GM12878 (cell line): ENCODE measurements at regions not wholly inside any gene's neighbourhood (a gene's known extent, or its start where the extent isn't known, plus 50 kb on each side); places are given as distances from the start of the nearest gene placed in this dataset.

Experiments
- ATAC-seq: fragments of 200-7000 bp; cut with Tn5 transposase; 3 replicates; pipeline ENCODE4 v1.9.1; 2020; ENCODE audit warnings: mild to moderate bottlenecking, moderate library complexity
- BruUV-seq: library from RNA; stranded (reverse); fragments of 400-500 nt; replicated peaks from 2 replicates; lab custom pipeline; 2021; lab: Mats Ljungman, UMichigan
- CTCF ChIA-PET: fragments of 300-600 bp; sonication (Branson Sonifier 250); formaldehyde crosslinking; extraction: SDS; loops from one replicate; lab custom pipeline; 2021; ENCODE audit warnings: inconsistent platforms; lab: Yijun Ruan, JAX
- POLR2A ChIA-PET: fragments of 350-600 bp; formaldehyde crosslinking; extraction: SDS; loops from one replicate; lab custom pipeline; 2021; ENCODE audit warnings: inconsistent platforms; lab: Charles Lee
- RAD21 ChIA-PET: fragments of 300-600 bp; sonication (Branson Sonifier 250); formaldehyde crosslinking; loops from one replicate; lab custom pipeline; 2023; ENCODE audit warnings: antibody characterized with exemption; ENCODE audit not compliant: unreplicated experiment; lab: Charles Lee
- SMC1A ChIA-PET: fragments of 300-600 bp; sonication (Branson Sonifier 250); formaldehyde crosslinking; loops from one replicate; lab custom pipeline; 2023; ENCODE audit not compliant: unreplicated experiment, uncharacterized antibody; lab: Charles Lee
- DNase-seq: peaks from one replicate; pipeline ENCODE4 v3.0.0-alpha.2; 2011; ENCODE audit warnings: low read depth, low spot score
- FAIRE-seq: peaks from 3 replicates; lab custom pipeline; 2011; peaks lifted over from hg19 to GRCh38; lab: Jason Lieb, UNC
- H2AFZ ChIP-seq: 2 replicates; pipeline ENCODE4 v1.6.0; 2011; ENCODE audit warnings: low read depth, low read length, control low read depth; ENCODE audit not compliant: control insufficient read depth
- H3K27ac ChIP-seq: 2 replicates; pipeline ENCODE4 v1.5.1; 2011; ENCODE audit warnings: control low read depth; ENCODE audit not compliant: control insufficient read depth, insufficient read depth
- H3K27me3 ChIP-seq, 2 experiments: replicated peaks in 1 of 2; 2 replicates each; pipeline versions ENCODE4 v1.6.0 to v1.6.1; 2011; ENCODE audit warnings: low read length in 1 of 2; ENCODE audit not compliant: control insufficient read depth in 2 of 2, insufficient read depth in 2 of 2
- H3K36me3 ChIP-seq, 2 experiments: 2 replicates each; pipeline ENCODE4 v1.5.1; 2011; ENCODE audit warnings: low read length in 1 of 2; ENCODE audit not compliant: control insufficient read depth in 2 of 2, insufficient read depth in 2 of 2
- H3K4me1 ChIP-seq: 2 replicates; pipeline ENCODE4 v1.6.1; 2011; ENCODE audit warnings: mild to moderate bottlenecking, low read length, moderate library complexity, mixed read lengths; ENCODE audit not compliant: control insufficient read depth, insufficient read depth
- H3K4me2 ChIP-seq: 2 replicates; pipeline ENCODE4 v1.6.0; 2011; ENCODE audit warnings: control low read depth; ENCODE audit not compliant: control insufficient read depth, insufficient read depth
- H3K4me3 ChIP-seq: fragments of 200-600 bp; sonication (generic); 2 replicates; pipeline ENCODE4 v1.5.1; 2016
- H3K79me2 ChIP-seq: 2 replicates; pipeline ENCODE4 v1.6.0; 2011; ENCODE audit warnings: low read length; ENCODE audit not compliant: control insufficient read depth, insufficient read depth
- H3K9ac ChIP-seq: 2 replicates; pipeline ENCODE4 v1.8.0; 2011; ENCODE audit warnings: low read length, control low read depth, mixed read lengths; ENCODE audit not compliant: control insufficient read depth, insufficient read depth
- H3K9me3 ChIP-seq: replicated peaks from 3 replicates; pipeline ENCODE4 v1.5.1; 2011; ENCODE audit warnings: mild to moderate bottlenecking, low read length; ENCODE audit not compliant: control insufficient read depth, insufficient read depth
- H4K20me1 ChIP-seq: 2 replicates; pipeline ENCODE4 v1.6.0; 2011; ENCODE audit not compliant: control insufficient read depth, insufficient read depth
- BHLHE40 ChIP-seq, 2 experiments: fragments of 450-650 bp in 1 of 2; IDR thresholded peaks; 2 replicates each; pipeline ENCODE4 v1.6.1; 2011 to 2017; ENCODE audit warnings: low read depth in 2 of 2, borderline replicate concordance in 1 of 2, improper control_type of control experiment in 1 of 2, low read length in 1 of 2, mild to moderate bottlenecking in 1 of 2
- CBFB ChIP-seq: IDR thresholded peaks from 2 replicates; pipeline ENCODE4 v1.6.1; 2016; ENCODE audit warnings: antibody characterized with exemption, low read depth
- CREB1 ChIP-seq: IDR thresholded peaks from 2 replicates; pipeline ENCODE4 v1.6.1; 2012; ENCODE audit warnings: low read depth, mild to moderate bottlenecking, inconsistent platforms
- CREM ChIP-seq: IDR thresholded peaks from 2 replicates; pipeline ENCODE4 v1.6.1; 2014; ENCODE audit warnings: antibody characterized with exemption, low read depth
- DPF2 ChIP-seq: fragments of 450-650 bp; IDR thresholded peaks from 2 replicates; pipeline ENCODE4 v1.6.1; 2017; ENCODE audit warnings: mild to moderate bottlenecking
- ELK1 ChIP-seq: IDR thresholded peaks from 2 replicates; pipeline ENCODE4 v1.6.1; 2012; ENCODE audit warnings: low read depth, low read length, improper control_type of control experiment
- ETV6 ChIP-seq, 2 experiments: fragments of 450-650 bp in 1 of 2; IDR thresholded peaks in 1 of 2; conservative IDR thresholded peaks in 1 of 2; 2 replicates each; pipeline ENCODE4 v1.6.1; 2014; ENCODE audit warnings: antibody characterized with exemption in 1 of 2, borderline replicate concordance in 1 of 2, low read depth in 1 of 2, mild to moderate bottlenecking in 1 of 2, moderate library complexity in 1 of 2
- HDGF ChIP-seq: fragments of 450-650 bp; IDR thresholded peaks from 2 replicates; pipeline ENCODE4 v1.6.1; 2016; ENCODE audit warnings: antibody characterized with exemption
- MLLT1 ChIP-seq: fragments of 450-650 bp; IDR thresholded peaks from 2 replicates; pipeline ENCODE4 v1.6.1; 2016; ENCODE audit warnings: mild to moderate bottlenecking
- NBN ChIP-seq: fragments of 450-650 bp; IDR thresholded peaks from 2 replicates; pipeline ENCODE4 v1.6.1; 2016
- NFIC ChIP-seq: IDR thresholded peaks from 2 replicates; pipeline ENCODE4 v1.6.1; 2012; ENCODE audit warnings: low read depth, mild to moderate bottlenecking, inconsistent platforms, low read length, moderate library complexity
- NR2C1 ChIP-seq: fragments of 450-650 bp; IDR thresholded peaks from 2 replicates; pipeline ENCODE4 v1.6.1; 2017; ENCODE audit warnings: antibody characterized with exemption, mild to moderate bottlenecking, moderate library complexity
- SMAD1 ChIP-seq: fragments of 450-650 bp; IDR thresholded peaks from 2 replicates; pipeline ENCODE4 v1.6.1; 2018; ENCODE audit warnings: mild to moderate bottlenecking, low read depth; ENCODE audit not compliant: partially characterized antibody
- STAT1 ChIP-seq: fragments of 450-650 bp; conservative IDR thresholded peaks from 2 replicates; pipeline ENCODE4 v1.6.1; 2014; ENCODE audit warnings: antibody characterized with exemption, mild to moderate bottlenecking
- SUPT20H ChIP-seq: IDR thresholded peaks from 2 replicates; pipeline ENCODE4 v1.6.1; 2011; ENCODE audit warnings: low read depth, mild to moderate bottlenecking, low read length, moderate library complexity, borderline replicate concordance; ENCODE audit not compliant: control insufficient read depth
- SUZ12 ChIP-seq: fragments of 200-600 bp; sonication (generic); IDR thresholded peaks from one replicate; pipeline ENCODE4 v1.6.1; 2018; ENCODE audit warnings: antibody characterized with exemption, mild to moderate bottlenecking; ENCODE audit not compliant: unreplicated experiment
- TAF1 ChIP-seq: IDR thresholded peaks from 2 replicates; pipeline ENCODE4 v1.6.1; 2011; ENCODE audit warnings: mild to moderate bottlenecking, low read depth, low read length, borderline replicate concordance
- USF2 ChIP-seq: IDR thresholded peaks from 2 replicates; pipeline ENCODE4 v1.6.1; 2011; ENCODE audit warnings: low read depth, low read length, improper control_type of control experiment, borderline replicate concordance
- ZBED1 ChIP-seq: IDR thresholded peaks from 2 replicates; pipeline ENCODE4 v1.6.1; 2016; ENCODE audit warnings: borderline replicate concordance
- WGBS: methylation state at CpG from one replicate; pipeline ENCODE4 v1.1.6; 2016; ENCODE audit warnings: low lambda C conversion rate; ENCODE audit not compliant: insufficient replicate concordance, insufficient coverage; ENCODE audit errors: missing lambda C conversion rate; 5-methylcytosine and 5-hydroxymethylcytosine counted together
- in situ Hi-C: fragments of 300-500 bp; cut with MboI; formaldehyde crosslinking; loops from 9 replicates; pipeline ENCODE4 v1.14.3; 2018; ENCODE audit warnings: mixed read lengths
- intact Hi-C: fragments of 100-400 bp; cut with micrococcal nuclease; formaldehyde crosslinking; loops from one replicate; pipeline ENCODE4 v1.14.2; 2022; ENCODE audit not compliant: unreplicated experiment

- SMC1A ChIA-PET, result no interaction called here
- intact Hi-C loops (no loop called here), in situ Hi-C loops (no loop called here)
- POLR2A ChIA-PET, result no interaction called here
- Histone ChIP-seq H4K20me1 (no peaks in the 10 kb centered on the region), H3K27ac (no peak overlapping the region), H3K4me2 (no peak overlapping the region), H3K79me2 (no peaks in the 10 kb centered on the region), H3K36me3 (no peaks in the 10 kb centered on the region), H2AFZ (no peak overlapping the region), H3K9me3 (no peaks in the 10 kb centered on the region), H3K9ac (no peak overlapping the region), H3K27me3 (no peaks in the 10 kb centered on the region; a peak in 1 of 4 replicates), H3K4me3 (no peak overlapping the region), H3K4me1 (no peaks in the 10 kb centered on the region)
- FAIRE-seq, result no peak
- no peak for ATAC-seq
- CTCF ChIA-PET, result no interaction called here
- RAD21 ChIA-PET, result no interaction called here
- DNase-seq, result no peak
- TF ChIP-seq MLLT1, result no peak
- no peak for TF ChIP-seq HDGF
- TF ChIP-seq NR2C1, result no peak
- TF ChIP-seq SUZ12, result no peak
- no peak for TF ChIP-seq SMAD1
- TF ChIP-seq CREM, result no peak
- TF ChIP-seq SUPT20H, result no peak
- no peak for TF ChIP-seq ELK1
- no peak for TF ChIP-seq NBN
- TF ChIP-seq ZBED1, result no peak
- no peak for TF ChIP-seq TAF1
- TF ChIP-seq DPF2, result no peak
- TF ChIP-seq BHLHE40 (IDR thresholded peaks at IDR 0.05; ENCODE audit: borderline replicate concordance in 1 of 2, low read depth in 2 of 2, low read length in 1 of 2), result no peak
- TF ChIP-seq NFIC, result no peak
- no peak for TF ChIP-seq CREB1
- no peak for TF ChIP-seq STAT1
- TF ChIP-seq ETV6 (conservative IDR thresholded peaks at IDR 0.05 in 1 of 2, IDR thresholded peaks at IDR 0.05 in 1 of 2; ENCODE audit: borderline replicate concordance in 1 of 2, low read depth in 1 of 2), result no peak
- TF ChIP-seq CBFB, result no peak
- TF ChIP-seq USF2, result no peak
- 8% methylated on average over 2 of the region's 2 CpGs for WGBS
- no TSS peak for BruUV-seq
Observed at GRCh38 chr10:78957471-78958039, 111.2 kb upstream of the ZMIZ1 start.
